K562 (cell line): ENCODE measurements at regions not wholly inside any gene's neighbourhood (a gene's known extent, or its start where the extent isn't known, plus 50 kb on each side); places are given as distances from the start of the nearest gene placed in this dataset.

Experiments
- ATAC-seq: fragments of 200-7000 bp; cut with Tn5 transposase; 3 replicates; pipeline ENCODE4 v1.9.1; 2020; ENCODE audit warnings: moderate library complexity
- BruUV-seq: library from RNA; stranded (reverse); fragments of 400-500 nt; replicated peaks from 2 replicates; lab custom pipeline; 2021; lab: Mats Ljungman, UMichigan
- CTCF ChIA-PET: fragments of 300-600 bp; formaldehyde crosslinking; extraction: SDS; loops from one replicate; lab custom pipeline; 2021; ENCODE audit warnings: low intra/inter-chr PET ratio; lab: Yijun Ruan, JAX
- POLR2A ChIA-PET: fragments of 300-600, 350-650 bp; sonication (Branson Sonifier 250); formaldehyde crosslinking; extraction: SDS; loops from one replicate; lab custom pipeline; 2021; ENCODE audit warnings: antibody characterized with exemption, inconsistent platforms; lab: Yijun Ruan, JAX
- DNase-seq, 4 experiments: peaks; one replicate each; pipeline versions ENCODE4 v3.0.0 to v3.0.0-alpha.2; 2011 to 2018; ENCODE audit warnings: low spot score in 3 of 4, mixed read lengths in 3 of 4; ENCODE audit errors: extremely low read depth in 1 of 4
- FAIRE-seq: peaks from 2 replicates; lab custom pipeline; 2011; peaks lifted over from hg19 to GRCh38; lab: Jason Lieb, UNC
- H2AFZ ChIP-seq: 2 replicates; pipeline ENCODE4 v1.6.0; 2011; ENCODE audit warnings: low read depth, low read length, control low read depth, inconsistent platforms
- H3K27ac ChIP-seq: fragments of 200-600 bp; 3 replicates; pipeline ENCODE4 v1.8.0; 2011; ENCODE audit warnings: low read depth, mild to moderate bottlenecking, control low read depth, inconsistent platforms, low read length, moderate library complexity, mixed read lengths; ENCODE audit errors: extremely low read depth
- H3K27me3 ChIP-seq, 2 experiments: fragments of 300-600 bp in 1 of 2; 2 replicates in 1 of 2; 3 replicates in 1 of 2; pipeline versions ENCODE4 v1.6.0 to v1.8.0; 2011; ENCODE audit warnings: inconsistent platforms in 2 of 2, low read length in 2 of 2, mild to moderate bottlenecking in 1 of 2, mixed read lengths in 1 of 2, moderate library complexity in 1 of 2; ENCODE audit not compliant: control insufficient read depth in 2 of 2, insufficient read depth in 2 of 2
- H3K36me3 ChIP-seq: fragments of 300-600 bp; 3 replicates; pipeline ENCODE4 v1.8.0; 2011; ENCODE audit warnings: mild to moderate bottlenecking, low read length, inconsistent platforms; ENCODE audit not compliant: control insufficient read depth, insufficient read depth
- H3K4me1 ChIP-seq, 2 experiments: fragments of 200-600 bp in 1 of 2; replicated peaks in 1 of 2; 2 replicates in 1 of 2; 3 replicates in 1 of 2; pipeline versions ENCODE4 v1.5.1 to v1.8.0; 2011; ENCODE audit warnings: inconsistent platforms in 2 of 2, low read length in 2 of 2, mild to moderate bottlenecking in 1 of 2, mixed read lengths in 1 of 2, moderate library complexity in 1 of 2; ENCODE audit not compliant: control insufficient read depth in 2 of 2, insufficient read depth in 2 of 2
- H3K4me2 ChIP-seq: 2 replicates; pipeline ENCODE4 v1.6.1; 2011; ENCODE audit warnings: low read length, control low read depth, inconsistent platforms, mixed read lengths; ENCODE audit not compliant: insufficient read depth
- H3K4me3 ChIP-seq: fragments of 200-600 bp; sonication (generic), shearing (Covaris generic); 2 replicates; pipeline ENCODE4 v1.5.1; 2016; ENCODE audit warnings: control low read depth, inconsistent platforms
- H3K79me2 ChIP-seq: fragments of 200-600 bp; 3 replicates; pipeline ENCODE4 v1.8.0; 2011; ENCODE audit warnings: low read length, inconsistent platforms; ENCODE audit not compliant: control insufficient read depth, insufficient read depth
- H3K9ac ChIP-seq, 2 experiments: 2 replicates each; pipeline versions ENCODE4 v1.6.0 to v1.6.1; 2011; ENCODE audit warnings: low read depth in 2 of 2, low read length in 2 of 2, control low read depth in 1 of 2, inconsistent platforms in 1 of 2, mild to moderate bottlenecking in 1 of 2, mixed read lengths in 1 of 2; ENCODE audit not compliant: insufficient read depth in 1 of 2
- H3K9me1 ChIP-seq: one replicate; pipeline ENCODE4 v1.6.0; 2011; ENCODE audit warnings: inconsistent platforms, mild to moderate bottlenecking, low read length, moderate library complexity; ENCODE audit not compliant: control insufficient read depth, insufficient read depth
- H3K9me3 ChIP-seq: replicated peaks from 2 replicates; pipeline ENCODE4 v1.5.1; 2011; ENCODE audit warnings: low read depth, low read length, inconsistent platforms; ENCODE audit not compliant: control insufficient read depth, insufficient read depth
- H4K20me1 ChIP-seq: replicated peaks from 2 replicates; pipeline ENCODE4 v1.6.1; 2011; ENCODE audit warnings: low read length, inconsistent platforms, mixed read lengths; ENCODE audit not compliant: control insufficient read depth, insufficient read depth
- ASH1L ChIP-seq: fragments of 450-650 bp; IDR thresholded peaks from 2 replicates; pipeline ENCODE4 v1.6.1; 2018; ENCODE audit warnings: borderline replicate concordance, mild to moderate bottlenecking, low read depth; ENCODE audit not compliant: partially characterized antibody
- CBX3 ChIP-seq, 2 experiments: IDR thresholded peaks; 1 replicate in 1 of 2; 2 replicates in 1 of 2; pipeline ENCODE4 v1.6.1; 2012; ENCODE audit warnings: inconsistent platforms in 2 of 2, low read length in 2 of 2, borderline replicate concordance in 1 of 2, control low read depth in 1 of 2
- CHD2 ChIP-seq: IDR thresholded peaks from 2 replicates; pipeline ENCODE4 v1.6.1; 2011; ENCODE audit warnings: low read depth, low read length
- FOXJ2 ChIP-seq: fragments of 200-800 bp; sonication (Bioruptor generic); IDR thresholded peaks from 2 replicates; pipeline ENCODE4 v1.6.1; 2016; ENCODE audit warnings: missing genetic modification characterization, missing compliant biosample characterization
- FOXK1 ChIP-seq: sonication (generic); formaldehyde crosslinking; IDR thresholded peaks from 2 replicates; pipeline ENCODE4 v1.8.0; 2022; ENCODE audit warnings: missing genetic modification reagents, mild to moderate bottlenecking, borderline replicate concordance
- GTF2E2 ChIP-seq: fragments of 200-800 bp; sonication (Bioruptor generic); IDR thresholded peaks from 2 replicates; pipeline ENCODE4 v1.6.1; 2016; ENCODE audit warnings: missing genetic modification characterization, missing compliant biosample characterization
- MCM5 ChIP-seq: fragments of 450-650 bp; IDR thresholded peaks from 2 replicates; pipeline ENCODE4 v1.6.1; 2016; ENCODE audit warnings: low read depth
- MCM7 ChIP-seq, 2 experiments: fragments of 450-650 bp; IDR thresholded peaks; 2 replicates each; pipeline ENCODE4 v1.6.1; 2016 to 2018
- NFIX ChIP-seq: fragments of 250-450 bp; sonication (Bioruptor Pico); IDR thresholded peaks from 2 replicates; pipeline ENCODE4 v1.4.0; 2020; ENCODE audit warnings: low read depth, mild to moderate bottlenecking, moderate library complexity
- RBM25 ChIP-seq: fragments of 200-400 bp; formaldehyde crosslinking; IDR thresholded peaks from 2 replicates; pipeline ENCODE4 v1.6.1; 2018; ENCODE audit warnings: low read length, low read depth, moderate library complexity; ENCODE audit not compliant: severe bottlenecking
- U2AF1 ChIP-seq: fragments of 200-400 bp; formaldehyde crosslinking; optimal IDR thresholded peaks from 2 replicates; pipeline ENCODE3; 2017; ENCODE audit warnings: mild to moderate bottlenecking, low read depth, low read length, moderate library complexity
- ZC3H4 ChIP-seq: sonication (generic); formaldehyde crosslinking; IDR thresholded peaks from 2 replicates; pipeline ENCODE4 v1.9.0; 2021; ENCODE audit warnings: missing genetic modification reagents, borderline replicate concordance
- ZNF124 ChIP-seq: sonication (generic); formaldehyde crosslinking; IDR thresholded peaks from 2 replicates; pipeline ENCODE4 v1.8.1; 2022; ENCODE audit warnings: missing genetic modification reagents
- WGBS: fragments of 100-300 bp; shearing (Covaris generic); methylation state at CpG from one replicate; pipeline ENCODE4 v1.1.6; 2016; ENCODE audit warnings: low coverage, mixed read lengths; ENCODE audit not compliant: insufficient coverage; ENCODE audit errors: missing lambda C conversion rate; 5-methylcytosine and 5-hydroxymethylcytosine counted together
- in situ Hi-C: fragments of 300-500 bp; cut with MboI; formaldehyde crosslinking; loops from 4 replicates; pipeline ENCODE4 v1.15.0; 2018; ENCODE audit warnings: inconsistent platforms, mixed read lengths
- intact Hi-C: fragments of 100-400 bp; cut with micrococcal nuclease; formaldehyde crosslinking; loops from 2 replicates; pipeline ENCODE4 v1.14.2; 2022
- TF ChIP-seq, protein P1 (sequence below): fragments of 450-650 bp; IDR thresholded peaks from 2 replicates; pipeline ENCODE4 v1.6.1; 2016; ENCODE audit warnings: low read depth

DNA sequence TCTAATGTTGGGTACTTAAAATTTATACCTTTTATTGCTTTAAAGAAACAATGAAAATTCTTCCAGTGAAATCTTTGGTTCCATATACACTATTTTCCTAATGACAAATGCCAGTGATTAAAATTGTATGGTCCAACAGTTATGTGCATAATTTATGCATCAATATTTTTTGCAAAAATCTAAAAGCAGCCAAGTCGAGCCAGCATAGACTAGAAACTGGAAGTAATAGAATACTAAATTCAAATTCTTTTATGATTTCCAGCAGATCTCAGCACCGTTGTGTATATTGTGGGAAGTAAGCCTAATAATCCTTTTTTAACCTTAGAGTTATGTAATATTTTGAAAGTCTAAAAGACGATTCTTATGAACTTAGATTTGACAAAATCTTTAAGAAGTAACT is 652.0 kb upstream of the GOLIM4 start:
- Histone ChIP-seq H3K27me3 (no peaks in the 10 kb centered on the region), H2AFZ (no peak overlapping the region), H3K36me3 (no peaks in the 10 kb centered on the region), H3K9me1 (no peaks in the 10 kb centered on the region), H3K9ac (no peak overlapping the region), H3K27ac (no peak overlapping the region), H3K4me1 (no peaks in the 10 kb centered on the region), H3K4me2 (no peak overlapping the region), H3K4me3 (no peak overlapping the region), H4K20me1 (no peaks in the 10 kb centered on the region), H3K9me3 (no peaks in the 10 kb centered on the region), H3K79me2 (no peaks in the 10 kb centered on the region)
- intact Hi-C loops = no loop called here
- ATAC-seq = no peak
- TF ChIP-seq ZNF124 (CRISPR knock-in tag) (no peak), U2AF1 (no peak), MCM7 (IDR thresholded peaks at IDR 0.05) (no peak), FOXJ2 (no peak), ZC3H4 (CRISPR knock-in tag) (no peak), GTF2E2 (tag) (no peak), MCM5 (no peak), CHD2 (no peak), ASH1L (no peak), NFIX (CRISPR knock-in tag) (no peak), CBX3 (IDR thresholded peaks at IDR 0.05; ENCODE audit: borderline replicate concordance in 1 of 2, low read length in 2 of 2) (no peak), FOXK1 (CRISPR knock-in tag) (no peak), RBM25 (no peak)
- TF ChIP-seq, protein P1, sequence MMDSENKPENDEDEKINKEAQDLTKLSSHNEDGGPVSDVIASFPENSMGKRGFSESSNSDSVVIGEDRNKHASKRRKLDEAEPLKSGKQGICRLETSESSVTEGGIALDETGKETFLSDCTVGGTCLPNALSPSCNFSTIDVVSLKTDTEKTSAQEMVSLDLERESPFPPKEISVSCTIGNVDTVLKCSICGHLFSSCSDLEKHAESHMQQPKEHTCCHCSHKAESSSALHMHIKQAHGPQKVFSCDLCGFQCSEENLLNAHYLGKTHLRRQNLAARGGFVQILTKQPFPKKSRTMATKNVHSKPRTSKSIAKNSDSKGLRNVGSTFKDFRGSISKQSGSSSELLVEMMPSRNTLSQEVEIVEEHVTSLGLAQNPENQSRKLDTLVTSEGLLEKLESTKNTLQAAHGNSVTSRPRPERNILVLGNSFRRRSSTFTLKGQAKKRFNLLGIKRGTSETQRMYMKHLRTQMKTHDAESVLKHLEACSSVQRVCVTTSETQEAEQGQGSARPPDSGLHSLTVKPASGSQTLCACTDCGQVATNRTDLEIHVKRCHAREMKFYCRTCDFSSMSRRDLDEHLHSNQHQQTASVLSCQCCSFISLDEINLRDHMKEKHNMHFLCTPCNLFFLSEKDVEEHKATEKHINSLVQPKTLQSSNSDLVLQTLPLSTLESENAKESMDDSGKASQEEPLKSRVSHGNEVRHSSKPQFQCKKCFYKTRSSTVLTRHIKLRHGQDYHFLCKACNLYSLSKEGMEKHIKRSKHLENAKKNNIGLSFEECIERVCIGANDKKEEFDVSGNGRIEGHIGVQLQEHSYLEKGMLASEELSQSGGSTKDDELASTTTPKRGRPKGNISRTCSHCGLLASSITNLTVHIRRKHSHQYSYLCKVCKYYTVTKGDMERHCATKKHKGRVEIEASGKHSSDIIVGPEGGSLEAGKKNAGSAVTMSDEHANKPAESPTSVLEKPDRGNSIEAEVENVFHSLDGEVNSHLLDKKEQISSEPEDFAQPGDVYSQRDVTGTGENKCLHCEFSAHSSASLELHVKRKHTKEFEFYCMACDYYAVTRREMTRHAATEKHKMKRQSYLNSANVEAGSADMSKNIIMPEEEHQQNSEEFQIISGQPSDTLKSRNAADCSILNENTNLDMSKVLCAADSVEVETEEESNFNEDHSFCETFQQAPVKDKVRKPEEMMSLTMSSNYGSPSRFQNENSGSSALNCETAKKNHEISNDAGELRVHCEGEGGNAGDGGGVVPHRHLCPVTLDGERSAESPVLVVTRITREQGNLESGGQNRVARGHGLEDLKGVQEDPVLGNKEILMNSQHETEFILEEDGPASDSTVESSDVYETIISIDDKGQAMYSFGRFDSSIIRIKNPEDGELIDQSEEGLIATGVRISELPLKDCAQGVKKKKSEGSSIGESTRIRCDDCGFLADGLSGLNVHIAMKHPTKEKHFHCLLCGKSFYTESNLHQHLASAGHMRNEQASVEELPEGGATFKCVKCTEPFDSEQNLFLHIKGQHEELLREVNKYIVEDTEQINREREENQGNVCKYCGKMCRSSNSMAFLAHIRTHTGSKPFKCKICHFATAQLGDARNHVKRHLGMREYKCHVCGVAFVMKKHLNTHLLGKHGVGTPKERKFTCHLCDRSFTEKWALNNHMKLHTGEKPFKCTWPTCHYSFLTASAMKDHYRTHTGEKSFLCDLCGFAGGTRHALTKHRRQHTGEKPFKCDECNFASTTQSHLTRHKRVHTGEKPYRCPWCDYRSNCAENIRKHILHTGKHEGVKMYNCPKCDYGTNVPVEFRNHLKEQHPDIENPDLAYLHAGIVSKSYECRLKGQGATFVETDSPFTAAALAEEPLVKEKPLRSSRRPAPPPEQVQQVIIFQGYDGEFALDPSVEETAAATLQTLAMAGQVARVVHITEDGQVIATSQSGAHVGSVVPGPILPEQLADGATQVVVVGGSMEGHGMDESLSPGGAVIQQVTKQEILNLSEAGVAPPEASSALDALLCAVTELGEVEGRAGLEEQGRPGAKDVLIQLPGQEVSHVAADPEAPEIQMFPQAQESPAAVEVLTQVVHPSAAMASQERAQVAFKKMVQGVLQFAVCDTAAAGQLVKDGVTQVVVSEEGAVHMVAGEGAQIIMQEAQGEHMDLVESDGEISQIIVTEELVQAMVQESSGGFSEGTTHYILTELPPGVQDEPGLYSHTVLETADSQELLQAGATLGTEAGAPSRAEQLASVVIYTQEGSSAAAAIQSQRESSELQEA = no peak
- POLR2A ChIA-PET = no interaction called here
- CTCF ChIA-PET = interaction anchor here (0.7 kb wide), 1 partner anchor 766 kb away, joined by 3 read pairs; no protein-coding TSS in a partner anchor
- no TSS peak for BruUV-seq
- in situ Hi-C loops = no loop called here
- whole genome bisulfite sequencing = 2% methylated on average over 3 of the region's 3 CpGs
- no peak for DNase-seq
- FAIRE-seq = no peak
